ENCODE measurements at regions not wholly inside any gene's neighbourhood (a gene's known extent, or its start where the extent isn't known, plus 50 kb on each side); places are given as distances from the start of the nearest gene placed in this dataset.

- Histone ChIP-seq H3K27me3 (no peaks in the 10 kb centered on the region), H3K4me3 (no peak overlapping the region), H3K9me3 (no peaks in the 10 kb centered on the region), H3K36me3 (no peaks in the 10 kb centered on the region), H3K27ac (no peak overlapping the region), H3K4me1 (no peaks in the 10 kb centered on the region)
- TF ChIP-seq CTCF (IDR thresholded peaks at IDR 0.05) (no peak), EP300 (IDR thresholded peaks at IDR 0.05; ENCODE audit: low read depth) (no peak), POLR2AphosphoS5 (IDR thresholded peaks at IDR 0.05) (no peak), POLR2A (IDR thresholded peaks at IDR 0.05) (no peak)
- intact Hi-C loops (cut with DNase I; ENCODE audit: low total_unique reads), result no loop called here
- WGBS, 2 donors (ENCODE audit: low coverage in 1 of 2), result 70 to 75% methylated on average over 1 of the region's 1 CpG
- DNase-seq, result no peak
- in situ Hi-C loops (cut with MboI; ENCODE audit: low pct_ligation_motif_present in 1 of 4, low pct_unique_long_range_greater_than_20kb in 1 of 4, low sequenced_read_pairs in 3 of 4), result no loop called here
These were observed 148.5 kb upstream of the SEL1L start for GRCh38 chr14:81682134-81682533.

GRCh38 chr14:81682701-81683100, 149.0 kb upstream of the SEL1L start:
- Histone ChIP-seq H3K9me3 (no peaks in the 10 kb centered on the region), H3K4me1 (no peaks in the 10 kb centered on the region), H3K27me3 (no peaks in the 10 kb centered on the region), H3K27ac (no peak overlapping the region), H3K36me3 (no peaks in the 10 kb centered on the region), H3K4me3 (no peak overlapping the region)
- TF ChIP-seq CTCF (IDR thresholded peaks at IDR 0.05) (no peak), EP300 (IDR thresholded peaks at IDR 0.05; ENCODE audit: low read depth) (no peak), POLR2AphosphoS5 (IDR thresholded peaks at IDR 0.05) (no peak), POLR2A (IDR thresholded peaks at IDR 0.05) (no peak)
- in situ Hi-C loops (cut with MboI; ENCODE audit: low pct_ligation_motif_present in 1 of 4, low pct_unique_long_range_greater_than_20kb in 1 of 4, low sequenced_read_pairs in 3 of 4) (no loop called here), intact Hi-C loops (cut with DNase I; ENCODE audit: low total_unique reads) (no loop called here)
- 59 to 61% methylated on average over 2 of the region's 2 CpGs for WGBS, 2 donors (ENCODE audit: low coverage in 1 of 2)
- no peak for DNase-seq

- DNase-seq, result no peak
- Histone ChIP-seq H3K27me3 (no peaks in the 10 kb centered on the region), H3K27ac (no peak overlapping the region), H3K9me3 (no peaks in the 10 kb centered on the region), H3K4me3 (no peak overlapping the region), H3K4me1 (no peaks in the 10 kb centered on the region), H3K36me3 (no peaks in the 10 kb centered on the region)
- WGBS, 2 donors (ENCODE audit: low coverage in 1 of 2), result 50 to 92% methylated on average over 1 of the region's 1 CpG
- intact Hi-C loops (cut with DNase I; ENCODE audit: low total_unique reads), result no loop called here
- TF ChIP-seq CTCF (IDR thresholded peaks at IDR 0.05), result no peak
- in situ Hi-C loops (cut with MboI; ENCODE audit: low pct_ligation_motif_present in 1 of 4, low pct_unique_long_range_greater_than_20kb in 1 of 4, low sequenced_read_pairs in 3 of 4), result no loop called here
These were observed 151.0 kb upstream of the SEL1L start for GRCh38 chr14:81684696-81685095.

DNA sequence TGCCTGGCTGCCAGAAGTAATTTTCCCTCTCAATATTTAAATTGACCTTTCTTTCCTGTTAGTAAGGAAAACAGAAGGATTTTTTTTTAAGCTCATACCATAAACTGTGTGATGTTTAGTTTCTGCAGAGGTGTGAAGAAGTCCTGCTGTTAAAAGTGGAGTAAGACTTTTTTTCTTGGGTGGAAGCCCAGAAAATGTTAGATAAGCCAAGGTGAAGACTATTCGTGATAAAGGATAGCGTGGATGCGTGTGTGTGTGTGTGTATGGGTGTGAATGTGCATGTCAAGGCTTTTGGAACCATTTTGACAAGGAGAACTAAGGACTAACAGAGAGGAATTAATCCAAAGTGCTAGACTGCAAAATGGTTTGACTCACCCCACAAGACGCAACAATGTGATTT, 152.9 kb upstream of the SEL1L start:
- 51 to 57% methylated on average over 4 of the region's 4 CpGs for WGBS, 2 donors (ENCODE audit: low coverage in 1 of 2)
- DNase-seq, result no peak
- intact Hi-C loops (cut with DNase I; ENCODE audit: low total_unique reads) (no loop called here), in situ Hi-C loops (cut with MboI; ENCODE audit: low pct_ligation_motif_present in 1 of 4, low pct_unique_long_range_greater_than_20kb in 1 of 4, low sequenced_read_pairs in 3 of 4) (no loop called here)
- no peak overlapping the region for H3K27ac ChIP-seq
- no peaks in the 10 kb centered on the region for H3K36me3 ChIP-seq
- H3K27me3 ChIP-seq, result no peaks in the 10 kb centered on the region
- TF ChIP-seq CTCF (IDR thresholded peaks at IDR 0.05), result no peak
- TF ChIP-seq POLR2A (IDR thresholded peaks at IDR 0.05), result no peak
- no peak for TF ChIP-seq EP300 (IDR thresholded peaks at IDR 0.05; ENCODE audit: low read depth)
- TF ChIP-seq POLR2AphosphoS5 (IDR thresholded peaks at IDR 0.05), result no peak
- no peaks in the 10 kb centered on the region for H3K4me1 ChIP-seq
- no peaks in the 10 kb centered on the region for H3K9me3 ChIP-seq
- no peak overlapping the region for H3K4me3 ChIP-seq

Measured in transverse colon (tissue), 4 donors.